HG03378 (cell line): ENCODE measurements at regions not wholly inside any gene's neighbourhood (a gene's known extent, or its start where the extent isn't known, plus 50 kb on each side); places are given as distances from the start of the nearest gene placed in this dataset.

ENCODE experiments used
- ATAC-seq: cut with Tn5 transposase; IDR thresholded peaks from one replicate; pipeline ENCODE4 v1.9.1; 2021; ENCODE audit warnings: mild to moderate bottlenecking, moderate library complexity; ENCODE audit not compliant: unreplicated experiment

GRCh38 chrX:20481632-20482031, 214.9 kb upstream of the RPS6KA3 start:
- ATAC-seq, result no peak

- ATAC-seq, result no peak
Observed at GRCh38 chrX:20479896-20480295, 213.2 kb upstream of the RPS6KA3 start.

GRCh38 chrX:20479048-20479447, 212.3 kb upstream of the RPS6KA3 start:
- ATAC-seq, result no peak

- ATAC-seq, result no peak
Observed at GRCh38 chrX:20477836-20478524, 211.3 kb upstream of the RPS6KA3 start.

GRCh38 chrX:20477219-20477618, 210.5 kb upstream of the RPS6KA3 start:
- no peak for ATAC-seq

- no peak for ATAC-seq
Observed at GRCh38 chrX:20472620-20473258, 206.0 kb upstream of the RPS6KA3 start.

- ATAC-seq, result no peak
Observed at GRCh38 chrX:20472148-20472547, 205.4 kb upstream of the RPS6KA3 start.

GRCh38 chrX:20471483-20471882, 204.8 kb upstream of the RPS6KA3 start:
- no peak for ATAC-seq

GRCh38 chrX:20463296-20464075, 196.8 kb upstream of the RPS6KA3 start:
- no peak for ATAC-seq

GRCh38 chrX:20461576-20461975, 194.9 kb upstream of the RPS6KA3 start:
- ATAC-seq, result no peak

GRCh38 chrX:20461002-20461401, 194.3 kb upstream of the RPS6KA3 start:
- ATAC-seq, result no peak

GRCh38 chrX:20459410-20460350, 193.0 kb upstream of the RPS6KA3 start:
- ATAC-seq, result no peak

- no peak for ATAC-seq
Observed at GRCh38 chrX:20456971-20457370, 190.3 kb upstream of the RPS6KA3 start.

- ATAC-seq, result no peak
Observed at GRCh38 chrX:20455001-20455400, 188.3 kb upstream of the RPS6KA3 start.

GRCh38 chrX:20454117-20454516, 187.4 kb upstream of the RPS6KA3 start:
- no peak for ATAC-seq

GRCh38 chrX:20452487-20452886, 185.8 kb upstream of the RPS6KA3 start:
- peak; percentile 58 for ATAC-seq

- ATAC-seq, result no peak
Observed at GRCh38 chrX:20451929-20452328, 185.2 kb upstream of the RPS6KA3 start.

- ATAC-seq, result no peak
Observed at GRCh38 chrX:20445109-20445508, 178.4 kb upstream of the RPS6KA3 start.

- ATAC-seq, result peak; percentile 78
Observed at GRCh38 chrX:20442597-20442996, 175.9 kb upstream of the RPS6KA3 start.

- no peak for ATAC-seq
Observed at GRCh38 chrX:20441123-20441522, 174.4 kb upstream of the RPS6KA3 start.
